RWPE1 (cell line): ENCODE measurements at regions not wholly inside any gene's neighbourhood (a gene's known extent, or its start where the extent isn't known, plus 50 kb on each side); places are given as distances from the start of the nearest gene placed in this dataset.

Experiments
- CTCF ChIA-PET: fragments of 350-600 bp; sonication (Branson Sonifier 250); formaldehyde crosslinking; extraction: SDS; loops from one replicate; lab custom pipeline; 2021; lab: Yijun Ruan, JAX
- POLR2A ChIA-PET: fragments of 400-600 bp; formaldehyde crosslinking; extraction: SDS; loops from one replicate; lab custom pipeline; 2020; ENCODE audit warnings: antibody characterized with exemption; ENCODE audit not compliant: low non-redundant PET; lab: Yijun Ruan, JAX
- DNase-seq: peaks from one replicate; pipeline ENCODE4 v3.0.0; 2012; ENCODE audit warnings: low spot score
- H3K27ac ChIP-seq: fragments of 450-650 bp; 2 replicates; pipeline ENCODE4 v1.5.1; 2017
- TF ChIP-seq, protein P1 (sequence below): fragments of 450-650 bp; conservative IDR thresholded peaks from 2 replicates; pipeline ENCODE4 v1.5.1; 2017; ENCODE audit warnings: low read depth, mild to moderate bottlenecking

DNA sequence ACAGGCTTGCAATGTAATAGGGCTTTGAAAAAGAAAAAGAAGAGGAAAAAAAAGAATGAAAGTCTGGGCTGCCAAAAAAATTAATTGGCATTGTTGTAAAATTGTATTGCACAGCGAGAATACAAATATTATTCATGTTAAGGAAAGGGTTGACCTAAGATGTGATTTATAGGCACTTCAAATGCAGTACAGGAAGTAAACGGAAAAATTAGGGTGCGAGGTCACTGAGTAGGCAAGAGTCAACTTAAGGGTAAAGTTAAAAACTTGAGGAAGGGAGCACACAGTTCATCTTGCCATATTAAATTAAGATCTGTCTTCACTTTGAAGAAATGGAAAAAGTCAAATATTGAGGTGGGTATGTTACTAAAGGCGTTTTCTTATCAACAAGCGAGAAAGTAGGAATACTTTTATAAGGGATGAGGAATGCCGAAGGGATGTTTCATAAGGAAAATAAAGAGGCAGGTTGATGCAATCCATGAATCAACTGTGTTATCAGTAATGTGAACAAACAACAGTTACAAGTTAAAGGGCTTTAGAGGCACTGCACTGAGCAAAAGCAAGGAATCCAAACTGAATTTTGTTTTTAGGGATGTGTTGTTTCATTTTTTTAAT lies 123.0 kb downstream of the WT1 start:
- no peak overlapping the region for H3K27ac ChIP-seq
- TF ChIP-seq, protein P1, sequence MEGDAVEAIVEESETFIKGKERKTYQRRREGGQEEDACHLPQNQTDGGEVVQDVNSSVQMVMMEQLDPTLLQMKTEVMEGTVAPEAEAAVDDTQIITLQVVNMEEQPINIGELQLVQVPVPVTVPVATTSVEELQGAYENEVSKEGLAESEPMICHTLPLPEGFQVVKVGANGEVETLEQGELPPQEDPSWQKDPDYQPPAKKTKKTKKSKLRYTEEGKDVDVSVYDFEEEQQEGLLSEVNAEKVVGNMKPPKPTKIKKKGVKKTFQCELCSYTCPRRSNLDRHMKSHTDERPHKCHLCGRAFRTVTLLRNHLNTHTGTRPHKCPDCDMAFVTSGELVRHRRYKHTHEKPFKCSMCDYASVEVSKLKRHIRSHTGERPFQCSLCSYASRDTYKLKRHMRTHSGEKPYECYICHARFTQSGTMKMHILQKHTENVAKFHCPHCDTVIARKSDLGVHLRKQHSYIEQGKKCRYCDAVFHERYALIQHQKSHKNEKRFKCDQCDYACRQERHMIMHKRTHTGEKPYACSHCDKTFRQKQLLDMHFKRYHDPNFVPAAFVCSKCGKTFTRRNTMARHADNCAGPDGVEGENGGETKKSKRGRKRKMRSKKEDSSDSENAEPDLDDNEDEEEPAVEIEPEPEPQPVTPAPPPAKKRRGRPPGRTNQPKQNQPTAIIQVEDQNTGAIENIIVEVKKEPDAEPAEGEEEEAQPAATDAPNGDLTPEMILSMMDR, result no peak
- ChIA-PET POLR2A (no interaction called here), CTCF (interaction anchor here (0.6 to 1.1 kb wide), 3 partner anchors 12 to 246 kb away, joined by 3 to 5 read pairs (median 4); no protein-coding TSS in a partner anchor)
- no peak for DNase-seq

DNA sequence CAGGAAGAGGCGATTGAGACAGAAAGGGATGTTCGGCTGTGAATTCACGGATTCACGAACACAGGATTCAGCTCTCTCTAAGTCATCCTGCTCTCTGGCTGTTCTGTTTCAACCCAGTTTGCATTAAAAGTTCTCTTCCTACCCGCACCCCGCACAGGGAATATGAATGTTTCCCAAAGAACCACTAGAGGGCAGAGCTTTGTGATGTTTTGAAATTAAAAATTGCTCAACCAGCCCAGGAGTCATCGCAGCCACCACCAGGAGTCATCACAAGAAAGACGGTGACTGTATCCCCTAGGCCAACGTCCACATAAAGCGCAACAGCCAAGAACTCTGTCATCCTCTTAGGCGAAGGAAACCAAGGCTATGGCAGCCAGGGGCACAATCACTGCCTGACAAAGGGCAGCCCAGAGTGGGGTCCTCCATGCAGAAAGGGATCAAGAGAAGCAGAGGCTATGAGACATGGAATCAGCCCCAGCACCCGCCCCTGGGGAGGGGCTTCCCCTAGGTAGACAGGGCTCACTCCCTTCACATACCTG lies 122.4 kb downstream of the WT1 start:
- CTCF ChIA-PET, result interaction anchor here (0.6 to 1.1 kb wide), 3 partner anchors 12 to 246 kb away, joined by 3 to 5 read pairs (median 4); no protein-coding TSS in a partner anchor
- TF ChIP-seq, protein P1, result peak; percentile 18
- POLR2A ChIA-PET, result no interaction called here
- peak; percentile 51 for DNase-seq
- no peak overlapping the region for H3K27ac ChIP-seq

DNA sequence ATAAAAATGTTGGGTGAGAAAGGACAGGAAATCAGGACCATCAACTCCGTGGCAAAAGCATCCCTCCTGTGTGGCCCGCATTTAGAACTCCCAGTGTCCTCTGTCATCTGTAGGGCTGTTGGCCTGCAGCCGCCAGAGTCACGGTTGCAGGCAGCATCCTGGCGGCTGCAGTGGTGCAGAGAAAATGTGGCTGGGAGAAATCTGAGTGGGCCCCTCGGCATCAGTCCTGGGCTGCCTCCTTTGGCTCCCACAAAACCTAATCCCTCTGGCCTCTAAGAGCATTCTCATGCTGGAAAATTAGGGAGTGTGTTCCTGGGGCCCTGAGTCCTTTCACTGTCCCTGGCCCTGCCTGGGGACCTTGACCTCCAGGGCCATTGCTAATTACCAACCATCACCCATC lies 121.9 kb downstream of the WT1 start:
- TF ChIP-seq, protein P1, result no peak
- no peak for DNase-seq
- ChIA-PET POLR2A (no interaction called here), CTCF (interaction anchor here (1.1 to 1.3 kb wide), 2 partner anchors 10 to 247 kb away, joined by 3 read pairs; no protein-coding TSS in a partner anchor)
- H3K27ac ChIP-seq, result no peak overlapping the region

DNA sequence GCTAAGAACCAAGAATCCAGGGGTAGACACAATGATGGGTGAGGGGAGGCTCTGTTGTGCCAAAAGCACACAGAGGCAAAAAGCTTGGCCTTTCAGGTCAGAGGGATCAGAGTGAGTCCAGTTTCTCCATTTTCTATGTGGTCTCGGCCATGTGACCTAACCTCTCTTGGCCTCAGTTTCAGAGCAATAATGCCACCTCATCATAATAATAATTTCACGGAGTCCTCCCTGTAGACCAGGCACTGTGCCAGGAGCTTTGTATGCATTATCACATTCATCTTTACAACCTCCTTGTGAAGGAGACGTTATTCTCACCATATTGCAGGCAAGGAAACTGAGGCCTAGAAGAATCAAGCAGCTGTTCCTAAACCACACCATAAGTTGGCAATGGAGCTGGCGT lies 120.2 kb downstream of the WT1 start:
- ChIA-PET POLR2A (no interaction called here), CTCF (no interaction called here)
- TF ChIP-seq, protein P1, result no peak
- H3K27ac ChIP-seq, result no peak overlapping the region
- DNase-seq, result no peak

DNA sequence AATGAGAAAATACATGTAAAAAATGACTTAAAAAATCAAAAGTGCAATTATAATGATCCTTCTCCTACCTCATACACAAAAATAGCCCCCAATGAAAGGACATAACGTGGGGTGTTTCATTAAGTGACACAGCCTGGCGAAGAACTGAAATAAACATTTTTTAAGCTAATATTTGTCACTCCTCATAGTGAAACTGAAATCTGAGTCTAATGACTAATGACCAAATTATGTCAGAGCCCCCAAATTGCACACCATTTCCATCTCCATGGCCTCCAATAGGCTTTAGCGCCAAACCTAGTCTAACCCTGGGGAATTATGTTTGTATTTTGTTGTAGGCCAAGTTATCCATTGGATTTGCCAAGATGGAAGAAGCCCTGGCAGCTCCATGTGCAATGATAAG lies 119.1 kb downstream of the WT1 start:
- no peak overlapping the region for H3K27ac ChIP-seq
- DNase-seq, result no peak
- ChIA-PET CTCF (no interaction called here), POLR2A (no interaction called here)
- TF ChIP-seq, protein P1, result no peak

DNA sequence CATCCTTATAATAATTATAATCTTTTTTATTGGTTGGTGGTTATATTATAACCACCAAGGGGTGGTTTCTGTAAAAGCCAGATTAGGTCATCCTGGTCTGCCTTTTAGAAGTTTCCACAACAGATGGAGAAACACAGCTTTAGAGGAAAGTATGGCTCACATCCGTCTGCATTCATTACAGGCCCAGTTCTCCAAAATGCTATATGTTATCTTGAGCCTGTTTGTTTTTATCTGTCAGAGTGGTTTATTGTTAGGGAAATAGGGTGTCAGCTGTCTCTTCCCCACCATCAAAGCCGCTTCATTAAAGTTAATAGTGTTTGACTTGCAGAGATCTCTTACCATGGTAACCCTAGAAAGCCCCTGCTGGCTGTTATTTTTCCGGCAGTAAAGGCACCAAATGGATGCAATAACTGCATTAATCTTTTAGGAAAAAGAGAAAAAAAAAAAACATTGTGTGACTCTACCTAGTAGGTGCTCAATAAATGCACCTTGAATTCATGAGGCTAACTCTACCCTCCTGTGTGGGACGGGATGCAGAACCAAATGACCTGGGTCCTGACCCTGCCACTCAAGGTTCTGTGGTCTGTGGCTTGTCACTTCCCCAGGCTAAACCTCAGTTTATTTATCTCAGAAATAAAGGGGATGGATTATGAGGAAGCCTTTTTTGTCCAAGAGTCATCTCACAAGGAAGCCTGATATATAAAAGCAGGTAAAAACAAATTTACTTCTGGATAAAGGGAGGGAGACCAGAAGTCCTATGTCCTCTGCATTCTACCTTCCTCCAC lies 118.3 kb downstream of the WT1 start:
- POLR2A ChIA-PET, result no interaction called here
- no peak overlapping the region for H3K27ac ChIP-seq
- no peak for DNase-seq
- TF ChIP-seq, protein P1, result no peak
- CTCF ChIA-PET, result no interaction called here
